ENCODE measurements at regions not wholly inside any gene's neighbourhood (a gene's known extent, or its start where the extent isn't known, plus 50 kb on each side); places are given as distances from the start of the nearest gene placed in this dataset.

- DNase-seq (ENCODE audit: low read depth in 2 of 3, low spot score in 2 of 3) = no peak
Measured at GRCh38 chr10:128998101-128998805, 468.8 kb upstream of the MGMT start.

DNA sequence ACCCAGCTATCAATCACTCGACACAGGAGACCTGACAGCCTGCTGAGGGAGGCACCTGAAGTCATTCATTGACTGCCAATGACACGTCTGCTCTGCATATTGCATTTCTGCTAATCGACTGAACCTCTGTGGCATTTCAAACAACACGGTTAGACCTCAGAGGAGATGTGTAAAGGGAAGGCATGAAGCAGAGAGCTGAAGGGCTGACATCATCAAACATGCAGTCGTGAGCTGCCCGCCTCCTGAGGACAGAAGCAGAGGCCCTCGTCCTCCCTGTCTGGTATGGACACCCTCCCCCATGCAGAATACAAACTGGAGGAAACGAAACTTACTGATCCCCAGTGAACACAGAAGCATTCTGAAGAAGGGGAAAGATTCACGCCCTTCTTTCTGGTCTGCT, 462.6 kb upstream of the MGMT start:
- DNase-seq (ENCODE audit: low read depth in 2 of 3, low spot score in 2 of 3) = no peak

DNA sequence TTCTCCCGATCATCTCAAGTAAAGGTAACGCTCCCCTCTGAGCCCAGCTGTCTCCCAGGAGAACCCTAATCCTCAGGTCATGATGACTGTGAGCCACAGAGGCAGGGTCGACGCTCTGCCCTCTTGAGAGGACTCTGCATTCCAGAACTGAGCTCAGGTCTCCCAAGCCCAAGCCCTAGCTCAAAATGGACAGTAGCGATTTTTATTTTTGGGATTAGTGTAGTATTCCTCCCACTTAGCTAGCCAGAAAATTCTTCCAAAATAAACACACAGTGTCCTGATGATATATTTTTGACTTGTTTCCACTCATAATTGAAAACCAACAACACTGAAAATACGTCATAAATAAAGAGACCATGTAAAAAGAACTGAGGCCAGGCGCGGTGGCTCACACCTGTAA, 462.0 kb upstream of the MGMT start:
- no peak for DNase-seq (ENCODE audit: low read depth in 2 of 3, low spot score in 2 of 3)

GRCh38 chr10:129005804-129006203, 461.2 kb upstream of the MGMT start:
- no peak for DNase-seq (ENCODE audit: low read depth in 2 of 3, low spot score in 2 of 3)

DNA sequence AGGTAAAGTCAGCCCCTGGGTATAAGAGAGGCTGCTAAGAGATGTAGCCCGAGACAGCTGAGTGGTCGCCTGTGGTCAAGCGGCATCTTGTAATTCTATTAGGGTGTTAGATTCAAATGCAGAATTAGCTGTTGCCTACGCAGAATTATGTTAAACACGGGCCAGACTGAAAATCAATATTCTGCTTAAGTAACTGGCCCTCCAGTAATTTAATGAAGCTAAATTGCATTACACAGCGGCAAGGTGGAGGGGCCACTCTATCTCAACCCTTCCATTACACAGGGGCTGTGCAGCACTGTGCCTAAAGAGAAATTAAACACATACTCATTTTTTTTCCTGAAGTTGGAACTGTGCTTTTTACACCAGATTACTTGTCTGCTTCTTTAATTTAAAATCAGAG, 448.5 kb upstream of the MGMT start:
- DNase-seq (ENCODE audit: low read depth in 2 of 3, low spot score in 2 of 3) = no peak

GRCh38 chr10:129020651-129021330, 446.2 kb upstream of the MGMT start:
- DNase-seq (ENCODE audit: low read depth in 2 of 3, low spot score in 2 of 3) = no peak

DNA sequence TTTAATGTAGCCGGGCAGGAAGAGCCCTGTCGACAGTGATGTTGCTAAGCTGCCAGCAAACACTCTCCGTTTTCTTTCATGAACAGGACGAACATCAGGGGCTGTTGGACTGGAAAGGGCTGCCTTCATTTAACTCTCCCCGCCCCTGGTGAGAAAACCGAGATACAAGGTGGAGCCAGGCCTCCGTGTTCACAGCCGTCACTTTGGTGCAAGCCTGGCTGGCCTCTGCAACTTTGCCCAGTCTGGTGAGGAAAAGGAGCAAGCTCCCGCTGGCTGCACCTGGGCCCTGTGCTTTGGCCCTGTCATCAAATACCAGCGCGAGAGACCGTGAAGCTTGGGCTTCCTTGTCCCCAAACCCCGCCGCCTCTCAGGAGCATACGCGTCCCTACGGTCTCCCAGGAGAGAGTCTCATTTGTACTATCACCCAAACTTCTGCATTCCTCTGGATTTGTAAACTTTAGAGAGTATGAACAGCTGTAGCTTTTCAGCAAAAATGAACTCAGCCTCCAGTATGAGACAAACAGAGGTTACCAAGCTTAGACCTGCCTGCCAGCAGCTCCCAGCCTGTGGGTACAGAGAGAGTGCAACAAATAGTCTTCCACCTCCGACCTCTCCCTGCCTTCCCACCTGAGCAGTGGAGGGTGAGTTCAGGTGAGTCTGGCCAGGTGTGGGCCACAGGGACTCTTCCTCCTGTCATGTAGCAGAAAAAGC, 445.3 kb upstream of the MGMT start:
- DNase-seq (ENCODE audit: low read depth in 2 of 3, low spot score in 2 of 3) = no peak

DNA sequence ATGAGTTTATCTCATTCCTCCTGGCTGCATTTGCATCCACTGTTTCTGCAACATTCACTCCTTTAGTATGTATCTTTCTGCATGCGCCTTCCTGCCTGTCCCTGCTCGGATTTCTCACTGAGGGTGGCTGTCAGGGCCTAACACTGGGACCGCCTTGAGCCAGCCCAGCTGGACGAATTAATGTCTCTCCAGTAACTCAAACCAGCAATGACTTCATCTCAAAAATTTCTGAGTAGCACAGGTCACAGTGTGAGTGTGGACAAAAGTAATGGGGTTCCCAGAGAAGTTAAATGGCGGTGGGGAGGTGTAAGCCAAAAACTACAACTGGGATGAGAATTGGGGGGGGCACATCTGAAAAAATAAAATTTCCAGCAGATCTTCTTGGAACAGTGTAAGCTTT, 444.0 kb upstream of the MGMT start:
- DNase-seq (ENCODE audit: low read depth in 2 of 3, low spot score in 2 of 3) = no peak

DNA sequence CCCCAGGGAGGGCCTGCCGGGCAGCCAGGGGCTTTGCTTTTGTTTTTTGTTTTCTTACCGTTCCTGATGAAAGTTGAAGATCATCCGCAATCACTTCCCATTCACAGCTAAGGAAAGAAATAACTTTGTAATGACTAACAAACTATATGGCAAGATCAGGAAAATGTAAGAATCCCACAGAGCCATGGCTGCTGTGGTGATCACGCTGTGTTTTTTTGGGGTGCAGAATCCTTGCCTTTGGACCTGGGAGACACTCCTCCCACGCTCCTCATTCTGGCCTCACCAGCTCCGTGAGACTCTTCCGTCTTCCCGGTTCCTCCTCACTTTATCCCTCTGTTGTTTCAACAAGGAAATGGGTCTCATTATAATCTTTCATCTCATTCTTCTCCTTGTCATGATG, 443.0 kb upstream of the MGMT start:
- no peak for DNase-seq (ENCODE audit: low read depth in 2 of 3, low spot score in 2 of 3)

GRCh38 chr10:129025787-129026186, 441.3 kb upstream of the MGMT start:
- DNase-seq (ENCODE audit: low read depth in 2 of 3, low spot score in 2 of 3) = no peak

GRCh38 chr10:129027906-129028305, 439.1 kb upstream of the MGMT start:
- peak in 1 of 3 donors; percentile 4 for DNase-seq (ENCODE audit: low read depth in 2 of 3, low spot score in 2 of 3)

GRCh38 chr10:129028451-129028850, 438.6 kb upstream of the MGMT start:
- no peak for DNase-seq (ENCODE audit: low read depth in 2 of 3, low spot score in 2 of 3)

DNA sequence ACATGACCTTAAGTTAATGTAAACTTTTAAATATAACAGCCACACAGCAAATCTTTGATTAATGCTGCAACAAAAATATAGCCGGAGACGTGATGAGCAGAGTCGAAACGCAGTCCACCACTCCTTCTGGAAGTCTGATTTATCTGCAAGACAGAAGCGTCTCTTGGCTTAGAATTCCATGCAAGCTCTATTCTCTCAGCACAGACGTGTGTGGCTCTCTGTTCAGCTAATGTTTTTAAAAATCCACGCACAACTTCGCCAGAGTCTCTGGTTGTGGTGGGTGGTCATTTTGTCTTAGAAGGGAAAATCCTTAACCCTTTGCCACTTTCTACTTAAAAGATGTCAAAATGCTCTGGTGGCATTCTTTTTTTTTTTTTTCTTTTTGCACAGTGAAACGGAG, 438.0 kb upstream of the MGMT start:
- DNase-seq (ENCODE audit: low read depth in 2 of 3, low spot score in 2 of 3) = no peak

GRCh38 chr10:129029851-129030602, 437.0 kb upstream of the MGMT start:
- no peak for DNase-seq (ENCODE audit: low read depth in 2 of 3, low spot score in 2 of 3)

DNA sequence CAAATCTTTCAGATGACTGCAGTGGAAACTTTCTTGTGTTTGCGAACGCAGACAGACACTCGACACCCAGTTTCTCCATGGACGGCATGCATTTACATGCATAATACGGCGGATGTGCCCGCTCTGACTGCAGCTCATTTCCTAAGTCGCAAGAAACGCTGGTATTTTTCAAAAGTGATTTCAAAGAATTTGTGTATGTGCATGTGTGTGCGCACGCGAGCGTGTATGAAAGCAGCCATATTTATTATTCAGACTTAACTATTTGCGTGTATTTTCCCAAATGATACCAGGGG, 436.5 kb upstream of the MGMT start:
- no peak for DNase-seq (ENCODE audit: low read depth in 2 of 3, low spot score in 2 of 3)

DNA sequence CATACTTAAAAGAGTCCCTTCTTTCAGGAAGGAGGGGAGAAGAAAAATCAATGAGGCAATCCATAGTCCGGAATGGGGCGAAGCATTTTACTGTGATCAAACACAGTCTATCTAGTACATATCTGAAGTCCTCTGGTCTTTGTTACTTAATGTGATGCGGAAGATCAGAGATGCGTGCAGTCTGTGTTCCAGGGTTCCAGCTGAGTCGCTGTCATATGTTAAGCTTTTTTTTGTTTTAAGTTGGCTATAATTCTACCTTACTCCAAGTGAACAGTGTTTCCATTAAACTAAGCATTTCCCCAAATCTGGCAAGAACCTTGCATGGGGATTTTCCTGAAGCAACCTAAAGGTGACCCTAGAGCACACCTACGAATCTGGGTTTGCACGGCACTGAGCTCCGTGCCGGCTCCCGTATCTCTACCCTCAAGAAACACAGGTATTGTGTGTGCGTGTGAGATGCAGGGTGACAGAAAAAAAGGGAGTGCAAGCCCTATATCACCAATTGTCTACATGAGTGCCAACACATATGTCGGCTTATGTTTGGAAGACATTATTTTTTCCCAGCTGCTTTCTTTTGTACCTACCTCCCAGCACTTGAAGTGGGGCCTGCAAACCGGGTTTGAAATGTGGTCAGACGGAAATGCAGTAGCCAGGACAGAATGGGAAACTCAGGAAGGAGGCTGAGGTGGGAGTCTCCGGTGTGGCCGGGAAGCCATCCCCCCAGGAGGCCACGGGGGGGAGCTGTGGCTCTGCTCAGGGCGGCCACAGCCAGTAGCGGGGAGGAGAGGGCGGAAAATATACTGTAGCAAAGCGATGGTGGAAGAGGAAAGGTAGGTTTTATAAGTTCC, 435.8 kb upstream of the MGMT start:
- peak in 2 of 3 donors; percentile 65 to 74 for DNase-seq (ENCODE audit: low read depth in 2 of 3, low spot score in 2 of 3)

GRCh38 chr10:129031844-129032150, 435.2 kb upstream of the MGMT start:
- DNase-seq (ENCODE audit: low read depth in 2 of 3, low spot score in 2 of 3) = no peak

DNA sequence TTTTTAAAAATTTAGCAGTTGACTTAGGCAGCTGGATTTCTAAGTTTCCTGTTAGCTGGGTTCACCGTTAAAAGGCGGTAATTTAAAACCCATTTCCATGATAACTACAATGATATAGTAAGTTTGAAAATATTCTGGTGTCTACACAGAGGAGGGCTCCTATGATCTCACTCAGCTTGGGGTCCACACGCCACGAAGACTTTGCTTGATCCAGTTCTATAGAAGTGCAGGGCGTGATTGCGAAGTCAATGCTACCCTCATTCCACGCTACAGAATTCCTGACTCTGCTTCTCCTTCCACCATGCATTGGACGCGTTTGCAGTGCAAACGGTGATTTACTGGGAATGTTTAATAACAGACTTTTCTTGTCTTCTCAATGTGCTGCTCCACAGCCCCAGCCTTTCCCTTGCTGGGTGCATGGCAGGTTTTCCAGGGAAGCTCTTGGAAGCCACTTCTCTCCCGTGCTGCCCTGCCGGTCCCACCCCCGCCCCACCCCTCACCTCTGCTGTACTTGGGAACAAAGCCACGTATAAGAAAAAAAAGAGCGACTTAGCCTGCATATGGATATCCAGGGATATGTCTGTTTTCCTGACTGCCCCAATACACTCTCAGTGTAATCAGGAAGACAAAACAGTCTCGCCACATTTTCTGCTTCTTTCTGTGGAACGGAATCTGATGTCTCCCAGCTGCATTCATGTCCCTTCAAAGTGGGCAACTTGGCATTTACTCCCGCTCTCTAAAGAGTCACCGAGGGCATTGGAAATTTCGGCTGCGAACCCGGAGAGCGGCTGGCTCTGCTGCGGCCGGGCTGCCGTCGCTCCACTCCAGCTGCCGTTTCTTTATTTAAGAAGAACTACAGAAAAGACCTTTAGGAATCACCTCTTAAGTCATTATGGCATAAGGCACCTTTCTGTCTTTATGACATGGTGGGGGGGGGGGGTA, 434.4 kb upstream of the MGMT start:
- no peak for DNase-seq (ENCODE audit: low read depth in 2 of 3, low spot score in 2 of 3)

- no peak for DNase-seq (ENCODE audit: low read depth in 2 of 3, low spot score in 2 of 3)
Measured at GRCh38 chr10:129033340-129033739, 433.7 kb upstream of the MGMT start.
